ENCODE measurements at regions not wholly inside any gene's neighbourhood (a gene's known extent, or its start where the extent isn't known, plus 50 kb on each side); places are given as distances from the start of the nearest gene placed in this dataset.
"Not testable (repeated sequence)": the region's sequence is repeated elsewhere in the genome, so short reads cannot be mapped to it uniquely, and the experiment has no call there.

DNA sequence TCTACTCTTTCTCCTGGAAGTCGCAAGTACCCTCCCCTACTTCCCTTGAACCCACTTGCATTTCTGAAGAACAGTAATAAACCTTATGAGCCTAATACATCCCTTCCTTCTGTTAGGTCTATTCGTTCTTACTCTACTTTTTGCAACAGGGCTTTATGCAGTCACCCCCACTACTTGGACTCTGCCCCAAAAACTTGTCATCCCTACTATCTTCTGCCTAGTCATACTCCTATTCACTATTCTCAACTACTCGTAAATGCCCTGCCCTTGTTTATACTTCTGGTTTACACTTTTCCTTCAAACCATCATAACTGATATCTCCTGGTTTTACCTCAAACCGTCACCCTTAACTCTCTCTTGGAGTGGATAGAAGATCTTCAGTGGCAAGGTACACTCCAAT lies 55.2 kb upstream of the SLIT2 start:
- DNase-seq (ENCODE audit: low read depth in 2 of 2): no peak

DNA sequence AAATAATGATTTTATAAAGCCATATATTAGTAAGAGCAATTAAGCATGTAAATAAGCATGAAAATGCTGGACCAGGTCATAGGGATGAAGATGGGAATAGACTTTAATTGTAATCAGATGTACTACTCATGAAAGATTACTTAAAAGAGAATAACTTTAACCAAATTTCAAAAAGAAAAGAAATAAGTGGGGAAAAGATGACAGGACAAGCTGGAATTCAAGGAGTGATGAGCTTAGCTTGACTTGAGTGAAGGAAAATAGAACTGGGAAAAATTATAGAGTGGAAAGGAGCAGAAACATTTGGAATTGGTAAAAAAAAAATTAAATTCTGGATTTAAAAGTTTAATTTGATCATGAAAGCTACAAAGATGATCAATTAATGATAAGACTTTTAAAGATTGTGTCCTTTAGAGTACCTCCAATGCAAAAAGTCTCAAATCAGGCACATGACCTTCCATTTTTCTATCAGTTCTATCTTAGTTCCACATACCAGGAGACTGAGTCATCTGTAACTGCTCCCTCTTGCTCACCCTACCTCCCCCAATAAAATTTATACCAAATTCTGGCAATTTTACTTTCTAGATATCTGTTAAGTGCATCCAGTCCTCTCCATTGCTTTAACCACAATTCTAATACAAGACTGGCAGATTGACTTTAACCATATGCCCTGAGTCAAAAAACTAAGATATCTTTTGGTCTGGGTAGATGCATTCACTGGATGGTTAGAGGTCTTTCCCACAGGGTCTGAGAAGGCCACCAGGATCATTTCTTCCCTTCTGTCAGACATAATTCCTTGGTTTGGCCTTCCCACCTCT lies 56.4 kb upstream of the SLIT2 start:
- no peak for DNase-seq (ENCODE audit: low read depth in 2 of 2)

GRCh38 chr4:20194123-20195013 lies 57.3 kb upstream of the SLIT2 start:
- no peak for DNase-seq (ENCODE audit: low read depth in 2 of 2)

- no peak for DNase-seq (ENCODE audit: low read depth in 2 of 2)
Observed at GRCh38 chr4:20193141-20193936, 58.4 kb upstream of the SLIT2 start.

DNA sequence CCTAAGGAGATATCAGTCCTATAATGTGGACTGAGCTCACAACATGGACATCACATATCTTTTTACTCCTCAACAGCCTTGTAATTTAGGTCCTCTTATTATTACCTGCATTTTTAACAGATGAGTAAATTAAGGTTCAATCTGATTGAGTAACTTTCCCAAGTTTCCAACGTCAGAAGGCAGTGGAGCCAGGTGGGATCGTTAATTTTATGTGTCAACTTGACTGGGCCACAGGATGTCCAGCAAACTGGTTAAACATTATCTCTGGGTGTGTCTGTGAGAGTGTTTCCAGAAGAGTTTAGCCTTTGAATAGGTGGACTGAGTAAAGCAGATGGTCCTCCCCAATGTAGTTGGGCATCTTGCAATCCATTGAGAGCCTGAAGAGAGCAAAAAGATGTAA lies 59.0 kb upstream of the SLIT2 start:
- no peak for DNase-seq (ENCODE audit: low read depth in 2 of 2)

- no peak for DNase-seq (ENCODE audit: low read depth in 2 of 2)
Observed at GRCh38 chr4:20185103-20185502, 66.6 kb upstream of the SLIT2 start.

- not testable (repeated sequence) for DNase-seq (ENCODE audit: low read depth in 2 of 2)
Observed at GRCh38 chr4:20183131-20183530, 68.6 kb upstream of the SLIT2 start.

DNA sequence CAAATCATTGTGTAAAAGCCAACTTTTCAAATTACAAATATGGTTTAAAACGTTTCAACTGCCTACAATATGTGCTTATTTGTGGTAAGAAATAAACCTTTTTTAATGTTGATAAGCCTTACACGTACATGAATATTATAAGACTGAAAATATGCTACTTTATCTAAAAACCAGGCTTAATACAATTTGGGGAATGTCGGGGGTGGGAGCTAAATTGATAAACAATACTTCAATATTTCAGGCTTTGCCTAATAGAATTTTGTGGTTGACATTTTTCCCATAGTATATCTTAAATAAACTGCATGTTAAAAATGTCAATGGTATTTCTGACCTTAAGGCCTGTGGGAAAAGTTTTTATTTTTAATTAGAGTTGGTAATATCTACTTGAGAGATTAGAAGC lies 69.8 kb upstream of the SLIT2 start:
- no peak for DNase-seq (ENCODE audit: low read depth in 2 of 2)

DNA sequence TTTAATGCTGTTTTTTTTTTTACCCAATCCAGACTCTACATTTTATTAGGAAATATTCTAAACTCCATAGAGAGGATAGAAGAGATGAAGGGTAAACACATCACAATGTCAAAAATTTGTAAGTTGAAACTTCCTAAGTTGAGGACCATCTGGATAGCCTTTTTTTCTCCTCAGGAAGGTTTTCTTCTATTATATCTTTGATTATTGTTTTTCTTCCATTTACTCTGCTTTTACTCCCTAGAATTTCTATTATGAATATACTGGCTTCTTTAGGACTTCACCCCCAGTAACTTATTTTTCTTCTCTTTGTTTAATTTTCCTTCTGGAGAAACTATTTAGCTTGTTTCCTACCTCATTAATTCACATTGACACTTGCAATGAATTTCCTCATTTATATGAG lies 71.2 kb upstream of the SLIT2 start:
- DNase-seq (ENCODE audit: low read depth in 2 of 2): no peak

- no peak for DNase-seq (ENCODE audit: low read depth in 2 of 2)
Observed at GRCh38 chr4:20178902-20179576, 72.7 kb upstream of the SLIT2 start.

DNA sequence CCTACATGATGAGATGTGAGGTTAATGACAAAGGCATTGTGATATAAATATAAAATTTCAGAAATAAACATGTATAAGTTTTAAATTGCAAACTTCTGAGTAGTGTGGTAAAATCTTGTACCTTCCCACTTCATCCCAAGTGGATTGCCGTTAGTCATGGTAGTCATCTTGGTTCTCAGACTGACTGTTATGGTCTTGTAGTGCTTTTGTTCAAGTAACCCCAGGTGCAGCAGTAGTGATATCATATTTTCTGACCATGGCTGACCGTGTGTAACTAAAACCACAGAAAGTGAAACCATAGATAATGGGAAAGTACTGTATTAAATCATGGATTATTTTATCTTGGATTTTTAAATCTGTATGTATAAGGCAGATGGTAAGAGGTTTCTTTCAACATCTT lies 74.8 kb upstream of the SLIT2 start:
- no peak for DNase-seq (ENCODE audit: low read depth in 2 of 2)

- no peak for DNase-seq (ENCODE audit: low read depth in 2 of 2)
Observed at GRCh38 chr4:20172070-20172760, 79.5 kb upstream of the SLIT2 start.

DNA sequence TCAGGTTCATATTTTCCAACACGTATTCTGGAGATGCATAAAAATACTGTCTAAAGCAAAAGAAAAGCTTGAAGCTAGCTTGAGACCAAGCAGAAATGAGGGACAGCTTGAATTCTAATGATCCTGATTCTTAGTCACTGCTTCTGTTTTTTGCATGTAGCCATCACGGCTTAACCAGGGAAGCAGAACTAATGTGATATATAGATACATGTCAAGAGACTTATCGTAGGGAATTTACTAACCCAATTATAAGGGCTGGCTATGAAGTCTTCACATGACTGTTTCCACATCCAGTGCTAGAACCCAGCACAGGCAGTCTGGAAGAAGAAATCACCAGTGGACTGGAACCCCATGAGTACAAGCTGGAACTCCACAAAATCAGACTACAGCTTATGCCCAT lies 85.2 kb upstream of the SLIT2 start:
- DNase-seq (ENCODE audit: low read depth in 2 of 2): no peak

DNA sequence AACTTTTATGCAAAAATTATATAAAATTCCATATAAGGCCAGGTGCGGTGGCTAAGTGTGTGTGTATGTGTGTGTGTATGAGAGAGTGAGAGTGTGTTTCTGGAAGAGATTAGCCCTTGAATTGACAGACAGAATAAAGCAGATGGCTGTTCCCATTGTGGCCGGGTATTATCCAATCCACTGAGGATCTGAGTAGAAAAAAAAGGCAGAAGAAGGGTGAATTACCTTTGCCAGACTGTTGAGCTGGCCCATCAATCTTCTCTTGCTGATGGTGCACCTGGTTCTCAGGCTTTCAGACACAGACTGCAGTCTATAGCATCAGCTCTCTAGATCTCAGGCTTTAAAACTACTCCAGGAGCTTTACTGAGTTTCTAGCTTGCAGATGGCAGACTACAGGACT lies 92.2 kb upstream of the SLIT2 start:
- DNase-seq (ENCODE audit: low read depth in 2 of 2): no peak

- DNase-seq (ENCODE audit: low read depth in 2 of 2): no peak
Observed at GRCh38 chr4:20158195-20158594, 93.5 kb upstream of the SLIT2 start.

- no peak for DNase-seq (ENCODE audit: low read depth in 2 of 2)
Observed at GRCh38 chr4:20151436-20151835, 100.3 kb upstream of the SLIT2 start.

GRCh38 chr4:20149143-20149542 lies 102.6 kb upstream of the SLIT2 start:
- not testable (repeated sequence) for DNase-seq (ENCODE audit: low read depth in 2 of 2)

DNA sequence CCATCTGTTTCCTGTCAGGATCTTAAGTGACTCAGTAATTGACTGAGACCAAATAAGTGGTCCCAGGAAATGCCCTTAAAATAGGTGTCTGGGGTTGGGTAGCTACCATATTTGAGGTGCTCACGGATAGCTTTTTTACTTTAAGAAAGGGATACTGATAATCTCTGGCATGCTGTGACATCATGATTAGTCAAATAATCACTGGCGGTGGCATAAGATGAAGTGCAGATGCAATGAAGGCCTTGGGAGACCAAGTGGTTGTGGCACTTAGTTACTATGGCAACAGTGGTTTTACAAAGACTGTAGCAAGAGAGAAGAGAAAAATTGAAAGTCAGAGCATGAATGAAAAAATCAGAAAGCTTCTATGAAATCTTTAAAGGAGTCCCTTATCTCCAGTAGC lies 114.5 kb upstream of the SLIT2 start:
- no peak for DNase-seq (ENCODE audit: low read depth in 2 of 2)

GRCh38 chr4:20127626-20128025 lies 124.1 kb upstream of the SLIT2 start:
- DNase-seq (ENCODE audit: low read depth in 2 of 2): no peak

- no peak for DNase-seq (ENCODE audit: low read depth in 2 of 2)
Observed at GRCh38 chr4:20126906-20127305, 124.8 kb upstream of the SLIT2 start.

Measured in stimulated activated CD4-positive, alpha-beta T cell treated with anti-CD3 and anti-CD28 coated beads, Interleukin-12 subunit alpha, Interleukin-12 subunit beta, amount 100 ng/mL, for 24 hours (primary cell).